Cerebellar nuclear complex (tissue), 1 donor: ENCODE measurements at regions not wholly inside any gene's neighbourhood (a gene's known extent, or its start where the extent isn't known, plus 50 kb on each side); places are given as distances from the start of the nearest gene placed in this dataset.
"Not testable (repeated sequence)": the region's sequence is repeated elsewhere in the genome, so short reads cannot be mapped to it uniquely, and the experiment has no call there.

ENCODE experiments used
- DNase-seq, 2 experiments: peaks; one replicate each; lab custom pipeline; 2025; lab: John Stamatoyannopoulos, UW

DNA sequence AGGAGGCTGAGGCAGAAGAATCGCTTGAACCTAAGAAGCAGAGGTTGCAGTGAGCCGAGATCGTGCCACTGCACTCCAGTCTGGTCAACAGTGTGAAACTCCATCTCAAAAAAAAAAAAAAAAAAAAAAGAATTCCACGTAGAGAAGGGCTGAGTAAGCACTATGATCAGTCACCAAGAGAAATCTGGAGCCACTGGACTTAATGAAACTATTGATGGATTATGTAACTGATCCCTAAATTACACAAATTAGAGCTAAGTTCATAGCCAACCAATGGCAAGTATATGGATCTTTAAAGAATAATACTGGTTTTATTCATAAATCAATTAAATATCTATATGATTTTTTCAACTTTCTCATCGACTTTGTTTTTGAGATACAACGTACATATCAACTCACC is 72.2 kb upstream of the ABLIM1 start:
- DNase-seq: no peak

DNA sequence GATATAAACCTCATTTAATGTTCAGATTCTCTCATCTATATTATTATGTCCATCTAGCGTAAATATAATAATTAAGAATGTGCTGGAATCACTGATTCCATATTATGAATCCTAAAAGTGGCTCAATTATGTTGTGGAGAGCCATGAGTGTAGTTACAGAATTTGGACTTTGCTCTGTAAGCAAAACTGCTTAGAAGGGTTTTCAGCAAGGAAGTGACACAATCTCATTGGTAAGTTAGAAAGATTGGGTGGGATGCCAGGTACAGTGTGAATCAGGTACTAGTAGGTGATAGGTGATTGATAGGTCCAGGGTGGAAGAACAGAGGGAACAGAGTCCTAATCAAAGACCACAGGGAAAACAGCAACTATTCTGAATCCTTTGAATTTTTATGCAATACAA is 74.9 kb upstream of the ABLIM1 start:
- no peak for DNase-seq

DNA sequence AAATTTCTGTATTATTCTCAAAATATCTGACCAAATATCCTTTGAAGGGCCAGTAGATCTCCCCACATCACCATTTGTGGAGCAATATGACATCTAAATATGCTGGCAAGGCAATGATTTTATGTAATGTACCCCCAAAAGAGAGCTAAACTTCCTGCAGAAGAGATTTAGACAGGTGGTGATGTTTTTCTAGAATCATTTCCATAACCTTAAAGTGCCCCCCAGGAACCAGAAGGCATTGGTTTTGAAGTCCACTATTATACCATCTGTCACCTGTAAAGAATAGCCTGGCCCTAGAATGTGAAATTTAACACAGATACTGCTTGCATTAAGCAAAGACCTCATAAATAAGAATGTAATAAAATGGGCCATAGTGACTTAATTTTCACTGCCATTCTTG is 77.9 kb upstream of the ABLIM1 start:
- DNase-seq: peak in 1 of 2 experiments; percentile 18

DNA sequence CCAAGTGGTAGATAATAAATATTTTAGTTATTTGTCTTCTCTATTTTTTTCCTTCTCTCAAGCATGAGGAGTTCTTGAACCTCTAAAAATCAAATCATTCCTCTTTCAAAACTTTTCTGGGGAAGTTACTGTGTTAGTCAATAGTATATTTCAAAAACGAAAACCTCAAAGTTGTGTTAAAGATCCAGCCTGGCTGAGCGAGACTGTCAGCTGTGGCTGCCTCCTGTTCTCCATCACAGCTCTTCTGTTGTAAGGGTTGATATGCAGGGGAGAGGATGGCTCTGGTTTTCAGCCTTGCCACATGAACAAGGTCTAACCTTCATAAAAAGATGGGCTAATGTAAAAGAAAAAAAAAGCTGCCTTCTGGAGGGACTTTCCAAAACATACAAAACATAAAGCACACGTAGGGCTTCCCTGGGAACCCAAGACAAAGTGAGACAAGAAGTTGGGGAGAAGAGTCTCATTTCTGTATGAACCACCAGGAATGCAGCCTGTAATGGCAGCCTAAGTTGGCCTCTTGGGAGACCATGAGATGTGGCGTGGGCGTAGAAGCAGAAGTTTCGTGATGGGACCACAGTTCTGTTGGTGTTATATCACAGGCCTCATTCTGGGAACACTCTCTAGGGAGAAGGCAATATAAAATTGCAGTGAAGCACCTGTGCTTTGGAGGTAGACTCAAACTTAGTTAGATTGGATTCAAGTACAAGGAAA is 77.9 kb upstream of the FHIP2A start:
- DNase-seq: no peak

DNA sequence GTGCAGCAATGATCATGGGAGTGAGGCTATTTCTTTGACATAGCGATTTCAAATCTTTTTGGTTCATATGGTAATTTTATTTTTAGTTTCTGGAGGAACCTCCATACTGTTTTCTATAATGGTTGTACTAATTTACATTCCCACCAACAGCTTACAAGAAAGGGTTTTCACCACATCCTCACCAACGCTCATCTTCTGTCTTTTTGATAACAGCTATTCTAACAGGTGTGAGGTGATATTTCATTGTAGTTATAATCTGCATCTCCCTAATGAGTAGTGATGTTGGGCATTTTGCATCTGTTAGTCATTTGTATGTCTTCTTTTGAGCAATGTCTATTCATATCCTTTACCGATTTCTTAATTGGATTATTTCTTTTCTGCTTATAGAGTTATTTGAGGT is 75.0 kb upstream of the FHIP2A start:
- no peak for DNase-seq

DNA sequence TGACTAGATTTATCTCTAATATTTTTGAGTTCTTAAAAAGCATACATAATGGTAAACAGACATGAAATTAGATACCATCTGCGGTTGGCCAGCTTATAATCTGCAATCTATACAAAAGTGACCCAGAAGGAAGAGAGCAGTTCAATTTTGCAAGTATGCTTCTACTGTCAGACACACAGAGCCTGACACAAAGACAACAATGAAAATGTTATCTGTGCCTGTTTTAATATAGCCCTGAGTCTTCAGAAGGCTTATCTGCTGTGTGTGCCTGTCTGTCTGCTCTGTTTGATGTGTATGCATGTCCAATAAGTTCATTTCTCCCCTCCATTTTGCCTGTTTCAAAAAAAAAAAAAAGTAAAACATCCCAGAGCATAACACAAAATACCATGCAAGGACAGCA is 73.3 kb upstream of the FHIP2A start:
- DNase-seq: no peak

DNA sequence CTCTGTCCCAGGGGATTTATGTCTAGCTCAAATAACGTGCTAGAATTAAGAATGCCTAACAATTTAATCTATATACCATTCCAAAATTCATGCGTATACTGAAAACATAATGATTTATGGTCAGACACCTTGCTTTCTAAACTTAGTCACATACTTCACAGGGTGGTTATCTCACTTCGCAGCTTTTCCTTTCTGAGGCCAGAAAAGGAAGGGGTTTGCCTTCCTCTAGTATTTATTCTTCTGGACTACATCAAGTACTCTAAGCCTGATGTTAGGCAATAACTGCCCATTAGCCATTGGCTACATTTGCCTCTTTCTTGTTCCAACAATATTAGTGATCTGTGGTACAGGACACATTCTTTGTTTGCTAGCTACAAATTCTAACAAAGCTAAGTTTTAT is 72.6 kb upstream of the FHIP2A start:
- DNase-seq: no peak

DNA sequence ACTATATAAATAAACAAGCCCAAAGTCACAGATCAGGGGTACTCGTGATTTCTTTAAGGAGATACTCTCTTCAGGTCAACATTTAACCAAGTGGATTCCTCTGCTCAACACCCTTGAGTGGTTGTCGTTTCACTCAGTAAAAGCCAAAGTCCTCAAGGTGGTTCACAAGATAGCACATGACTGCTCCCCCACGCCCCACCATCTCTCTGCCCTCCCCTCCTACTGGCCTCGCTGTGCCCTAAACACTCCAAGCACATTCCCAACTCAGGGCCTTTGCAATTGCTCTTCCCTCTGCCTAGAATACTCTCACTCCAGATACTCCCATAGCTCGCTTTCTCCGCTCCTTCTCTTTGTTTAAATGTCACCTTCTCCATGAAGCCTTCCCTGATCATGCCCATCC is 72.1 kb upstream of the FHIP2A start:
- no peak for DNase-seq

DNA sequence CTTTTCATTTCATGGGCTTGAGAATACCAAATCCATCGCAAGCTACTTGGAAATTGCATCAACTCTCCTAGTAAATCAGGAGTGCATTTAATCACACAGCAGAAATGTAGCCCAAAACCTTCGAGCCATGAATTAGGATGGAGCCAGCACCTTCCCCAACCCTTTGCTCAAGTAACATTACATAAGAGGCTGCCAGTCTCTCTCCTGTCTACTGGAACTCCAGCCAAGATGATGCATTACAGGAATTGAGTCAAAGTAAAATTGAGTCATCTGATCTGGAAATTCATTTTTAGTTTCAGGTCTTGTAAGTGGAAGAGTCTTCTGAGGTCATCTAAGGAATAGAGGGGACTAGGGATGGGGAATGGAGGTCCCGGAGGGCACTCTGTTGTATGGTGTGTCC is 69.7 kb upstream of the FHIP2A start:
- DNase-seq: no peak

DNA sequence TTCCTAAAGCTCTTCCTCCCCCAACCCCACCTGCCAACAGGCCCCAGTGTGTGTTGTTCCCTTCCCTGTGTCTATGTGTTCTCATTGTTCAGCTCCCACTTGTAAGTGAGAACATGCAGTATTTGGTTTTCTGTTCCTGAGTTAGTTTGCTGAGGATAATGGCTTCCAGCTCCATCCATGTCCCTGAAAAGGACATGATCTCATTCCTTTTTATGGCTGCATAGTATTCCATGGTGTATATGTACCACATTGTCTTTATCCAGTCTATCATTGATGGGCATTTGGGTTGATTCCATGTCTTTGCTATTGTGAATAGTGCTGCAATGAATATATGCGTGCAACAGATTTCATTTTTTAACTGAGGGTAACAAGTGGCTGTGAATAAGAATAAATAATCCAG is 69.0 kb upstream of the FHIP2A start:
- not testable (repeated sequence) for DNase-seq

DNA sequence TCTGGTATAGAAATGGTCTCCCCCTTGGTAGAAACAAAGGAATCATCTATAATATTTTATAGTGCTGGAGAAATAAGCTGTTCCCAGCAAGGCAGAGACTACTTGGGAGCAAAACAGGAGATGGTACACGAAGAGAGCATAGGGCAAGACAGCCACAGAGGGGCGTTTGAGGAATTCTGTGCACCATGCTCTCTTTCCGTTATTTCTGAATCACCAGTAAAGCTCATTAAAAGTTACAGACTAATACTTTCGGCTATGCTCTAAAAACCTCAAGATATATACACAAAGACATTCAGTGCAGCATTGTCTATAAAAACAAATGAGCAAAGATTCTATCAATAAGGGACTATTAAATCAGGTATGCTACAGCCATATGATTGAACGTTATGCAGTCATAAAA is 68.5 kb upstream of the FHIP2A start:
- no peak for DNase-seq

DNA sequence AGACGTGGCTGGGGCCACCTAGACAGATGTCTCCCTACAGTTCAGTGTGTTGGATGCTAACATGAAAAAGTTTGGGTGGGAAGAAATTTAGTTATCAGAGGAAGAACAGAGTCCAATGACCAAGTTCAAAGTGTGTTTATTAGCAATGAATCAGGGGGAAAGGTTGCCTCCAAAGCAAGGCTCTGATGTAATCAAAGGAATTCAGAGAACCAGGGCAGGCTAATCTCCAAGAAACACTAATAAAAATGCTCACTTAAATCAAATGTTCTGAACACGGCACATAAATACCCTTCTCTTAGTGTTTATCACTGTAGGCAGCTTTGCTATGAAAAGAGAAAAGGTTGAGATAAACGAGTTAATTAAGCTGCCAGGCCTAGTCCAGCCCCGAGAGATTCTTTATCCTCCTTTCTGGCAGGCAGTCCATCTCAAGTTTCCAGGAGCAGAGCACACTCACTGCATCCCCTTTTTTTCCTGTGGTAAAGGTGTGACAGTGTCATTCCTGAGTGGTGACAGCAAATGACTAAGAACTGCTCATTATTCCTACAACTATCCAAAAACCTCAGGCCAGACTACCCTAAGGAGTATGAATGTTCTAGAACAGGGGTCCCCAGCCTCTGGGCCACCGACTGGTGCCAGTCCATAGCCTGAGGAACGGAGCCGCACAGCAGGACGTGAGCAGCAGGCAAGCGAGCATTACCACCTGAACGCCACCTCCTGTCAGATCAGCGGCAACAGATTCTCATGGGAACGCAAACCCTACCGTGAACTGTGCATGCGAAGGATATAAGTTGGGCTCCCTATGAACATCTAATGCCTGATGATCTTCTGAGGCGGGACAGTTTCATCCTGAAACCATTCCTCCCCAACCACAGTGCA is 66.9 kb upstream of the FHIP2A start:
- DNase-seq: peak in 1 of 2 experiments; percentile 27

DNA sequence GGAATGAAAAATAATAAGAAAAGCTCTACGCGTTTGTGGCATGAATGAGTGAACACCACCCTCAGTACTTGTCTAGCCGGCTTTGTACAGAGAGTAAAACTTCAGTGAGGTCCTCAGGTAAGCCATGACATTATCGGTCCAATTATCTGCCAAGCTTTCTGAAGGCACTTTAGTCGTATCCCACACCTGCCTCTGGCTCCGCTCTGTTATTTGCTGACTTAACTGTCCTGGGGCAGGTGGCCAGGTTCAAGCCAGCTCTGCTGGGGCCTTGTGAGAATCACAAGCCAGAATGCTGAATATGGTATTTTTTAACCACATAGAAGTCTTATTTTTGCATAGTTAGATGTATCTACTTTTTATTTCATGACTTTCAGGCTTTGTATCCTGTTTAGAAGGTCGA is 66.0 kb upstream of the FHIP2A start:
- DNase-seq: no peak

DNA sequence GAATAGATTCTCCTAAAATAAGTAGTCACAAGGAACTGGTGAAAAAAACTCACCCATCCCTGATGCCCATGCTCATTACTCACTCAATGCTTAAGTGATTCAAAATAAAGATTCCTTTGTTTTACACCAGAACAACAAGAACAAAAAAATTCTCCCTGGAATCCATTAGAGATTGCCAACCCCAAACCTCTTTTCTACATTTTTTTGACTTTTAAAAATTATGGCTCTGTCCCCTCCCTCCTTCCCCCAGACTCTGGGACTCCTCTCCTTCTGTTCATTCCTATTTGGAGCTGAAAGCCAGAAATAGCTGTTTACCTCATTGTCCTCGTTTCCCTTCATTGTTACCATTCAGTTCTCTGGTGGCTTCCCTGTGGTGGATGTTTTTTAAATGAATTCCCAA is 63.2 kb upstream of the FHIP2A start:
- peak in 1 of 2 experiments; percentile 39 for DNase-seq

DNA sequence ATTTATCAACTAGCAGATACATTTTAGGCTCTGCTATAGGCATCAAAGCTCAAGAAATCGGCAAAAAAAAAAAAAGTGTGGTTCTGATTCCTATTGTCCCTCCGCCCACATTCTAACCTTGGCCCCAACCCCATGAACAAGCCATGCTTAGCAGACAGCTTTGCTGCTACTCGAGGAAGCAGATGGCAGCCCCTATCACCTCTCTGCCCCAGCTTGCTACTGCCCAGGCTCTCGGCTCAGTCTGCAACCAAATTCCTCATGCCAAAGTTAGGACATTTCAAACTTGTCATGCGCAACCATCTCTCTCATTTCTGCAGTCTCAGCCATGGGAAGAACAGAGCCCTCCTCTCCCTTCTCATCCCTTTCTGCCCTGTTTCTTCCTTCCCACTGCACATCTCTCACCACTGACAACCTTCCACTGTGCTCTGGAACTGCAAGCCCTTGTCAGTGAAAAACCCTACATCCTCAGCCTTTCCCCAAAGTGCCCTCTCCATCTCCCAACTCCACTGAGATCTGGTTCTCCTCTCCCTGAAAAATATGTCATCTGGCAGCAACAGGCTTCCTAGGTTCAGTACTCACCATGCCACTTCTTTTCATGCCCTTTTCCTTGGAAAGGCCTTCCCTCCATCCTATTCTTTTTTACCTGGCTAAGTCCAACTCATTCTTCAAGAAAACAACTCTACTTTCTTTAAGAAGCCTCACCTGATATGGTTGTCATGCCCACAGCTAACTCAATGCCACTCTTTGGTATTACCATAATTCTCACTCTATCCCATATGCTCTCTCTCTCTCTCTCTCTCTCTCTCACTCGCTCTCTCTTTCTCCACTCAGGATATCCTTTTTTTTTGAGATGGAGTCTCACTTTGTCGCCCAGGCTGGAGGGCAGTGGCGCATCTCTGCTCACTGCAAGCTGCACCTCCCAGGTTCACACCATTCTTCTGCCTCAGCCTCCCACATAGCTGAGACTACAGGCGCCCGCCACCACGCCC is 60.1 kb upstream of the FHIP2A start:
- DNase-seq: peak; percentile 18 to 36

DNA sequence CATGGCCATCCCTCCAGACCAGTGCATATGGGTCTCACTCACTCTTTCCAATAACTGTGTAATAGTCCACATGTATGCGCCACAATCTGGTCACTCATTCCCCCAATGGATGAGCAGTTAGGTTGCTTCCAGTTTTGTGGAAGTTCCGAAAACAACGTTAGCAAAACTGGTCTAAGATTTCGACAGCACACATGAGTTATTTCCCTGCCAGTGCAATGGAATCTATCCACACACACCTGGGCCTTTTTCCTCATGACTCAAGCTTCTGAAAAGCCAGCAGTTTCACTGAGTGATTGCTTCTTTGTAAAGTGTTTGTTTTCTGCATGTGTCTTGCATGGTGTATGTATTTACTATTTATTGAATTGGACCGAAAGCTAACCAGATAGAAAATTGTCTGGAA is 58.8 kb upstream of the FHIP2A start:
- no peak for DNase-seq

DNA sequence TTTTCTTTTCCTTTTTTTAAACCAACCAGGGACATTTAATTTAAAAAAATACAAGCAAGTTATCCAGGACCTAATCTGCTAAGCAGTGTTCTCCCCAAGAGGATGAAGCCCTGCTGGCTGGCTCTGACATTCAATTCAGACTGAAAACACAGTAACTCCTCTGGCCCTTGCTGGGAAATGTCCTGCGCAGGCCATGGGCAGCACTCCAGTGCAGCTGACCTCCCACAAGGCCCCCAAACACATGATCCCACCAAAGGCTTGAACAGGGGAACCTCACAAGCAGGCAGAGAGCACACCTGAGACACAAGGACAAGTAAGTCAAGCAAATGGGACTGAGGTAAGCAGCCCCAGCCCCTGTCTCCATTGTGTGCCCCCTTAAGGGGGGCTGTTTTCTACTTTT is 56.9 kb upstream of the FHIP2A start:
- DNase-seq: no peak

DNA sequence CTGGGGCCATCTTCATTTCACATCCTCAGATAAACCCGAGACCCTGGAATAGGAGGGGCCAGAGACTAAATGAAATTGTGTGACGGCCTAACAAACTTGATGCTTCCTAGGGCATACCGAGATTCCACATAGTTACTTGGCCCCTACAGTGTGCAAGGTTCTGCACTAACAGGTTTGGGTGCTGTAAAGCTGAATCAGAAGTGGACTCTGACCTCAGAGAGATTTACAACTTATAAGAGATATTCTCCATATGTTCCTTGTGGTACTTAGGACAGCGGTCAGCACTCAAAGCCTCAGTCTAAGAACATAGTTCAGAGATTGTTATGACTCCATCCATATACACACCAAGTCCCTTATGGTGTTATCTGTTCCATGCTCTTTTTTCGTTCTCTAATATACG is 55.1 kb upstream of the FHIP2A start:
- DNase-seq: no peak

DNA sequence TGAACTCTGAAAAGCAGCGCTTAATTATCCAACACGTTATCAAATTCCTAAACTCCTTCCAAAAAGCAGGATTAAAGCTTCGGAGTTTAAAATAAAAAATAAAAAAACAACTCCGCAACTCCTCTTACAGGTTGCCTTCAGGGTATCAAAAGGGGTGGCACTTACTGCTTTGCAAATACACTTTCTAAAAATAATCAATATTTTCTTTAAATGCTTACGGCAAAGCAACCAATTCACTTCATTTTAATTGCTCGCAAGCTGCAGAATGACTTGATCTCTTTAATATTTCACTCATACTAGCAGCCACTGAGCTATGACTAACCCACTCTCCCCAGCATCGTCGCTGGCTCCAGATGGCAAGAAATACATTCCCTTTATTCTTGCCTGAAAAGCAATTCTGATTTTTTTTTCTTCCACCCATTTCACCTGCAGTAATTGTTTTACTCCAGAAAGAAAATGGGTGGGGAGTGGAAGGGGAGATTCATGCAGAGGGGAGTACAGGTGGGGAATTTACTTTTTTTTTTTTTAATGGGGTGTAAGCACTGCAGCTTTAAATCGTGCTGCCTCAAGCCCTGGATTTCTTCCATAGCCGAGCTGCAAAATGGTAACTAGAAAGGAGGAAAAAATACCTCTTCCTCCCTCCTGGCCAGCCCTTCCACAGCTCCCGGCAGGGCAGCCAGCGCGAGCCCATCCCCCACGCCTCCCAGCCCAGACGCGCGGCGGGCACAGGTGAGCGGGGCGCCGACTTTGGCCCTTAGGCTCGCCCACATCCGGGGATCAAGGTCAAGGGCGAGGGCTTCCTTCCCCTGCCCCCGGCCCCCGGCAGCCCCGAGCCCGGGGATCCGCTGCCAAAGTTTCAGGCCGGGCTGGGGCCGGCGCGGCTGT is 54.2 kb upstream of the FHIP2A start:
- peak in 1 of 2 experiments; percentile 52 for DNase-seq

DNA sequence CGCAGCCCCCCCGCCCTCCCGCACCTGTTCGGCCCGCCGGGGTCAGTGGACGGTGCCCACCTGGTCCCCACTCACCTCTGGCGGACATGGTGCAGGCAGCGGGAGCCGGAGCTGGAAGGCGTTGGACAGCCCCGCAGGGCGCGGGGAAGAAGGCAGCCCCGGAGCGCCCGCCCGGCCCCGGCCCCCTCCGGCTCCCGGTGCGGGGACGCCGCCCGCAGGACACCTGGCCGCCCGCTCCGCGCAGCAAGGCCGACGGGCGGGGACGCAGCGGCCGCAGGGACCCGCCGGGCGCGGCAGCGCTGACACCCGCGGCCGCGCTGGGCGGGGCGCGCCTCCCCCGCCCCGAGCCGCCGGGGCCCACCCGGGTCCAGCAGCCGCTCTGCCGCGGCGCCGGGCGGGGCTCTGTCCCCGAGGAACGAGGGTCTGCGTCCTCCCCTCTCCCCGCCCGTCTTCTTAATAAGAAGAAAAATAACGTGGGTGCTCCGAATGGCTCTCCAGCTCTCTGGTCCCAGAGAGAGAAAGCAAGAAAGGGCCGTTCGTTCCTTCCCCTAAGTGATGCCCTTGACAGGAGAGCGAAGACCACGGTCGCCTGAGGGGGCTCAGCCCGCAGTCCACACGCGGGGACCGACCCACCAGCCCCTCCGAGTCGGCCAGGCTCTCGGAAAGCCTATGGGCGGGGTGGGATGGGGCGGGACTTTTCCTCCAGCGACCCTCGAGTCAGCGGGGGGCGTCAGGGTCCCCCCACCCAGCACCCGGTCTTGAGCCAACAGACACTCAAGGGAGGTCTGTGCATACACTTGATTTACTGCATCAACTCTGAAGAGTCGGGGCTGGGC is 53.4 kb upstream of the FHIP2A start:
- DNase-seq: no peak
